Stimulated activated CD8-positive, alpha-beta memory T cell treated with anti-CD3 and anti-CD28 coated beads, Interleukin-2, amount 100 ng/mL, for 48 hours (primary cell): ENCODE measurements at regions not wholly inside any gene's neighbourhood (a gene's known extent, or its start where the extent isn't known, plus 50 kb on each side); places are given as distances from the start of the nearest gene placed in this dataset.

Experiments
- DNase-seq, 2 donors: peaks; one replicate each; pipeline ENCODE4 v3.0.0-alpha.2; 2020; ENCODE audit warnings: low read depth in 2 of 2

GRCh38 chr6:71527886-71528285 lies 239.3 kb downstream of the OGFRL1 start:
- no peak for DNase-seq

- DNase-seq: no peak
These were observed 240.4 kb downstream of the OGFRL1 start for GRCh38 chr6:71529026-71529425.

GRCh38 chr6:71529769-71530168 lies 241.2 kb downstream of the OGFRL1 start:
- DNase-seq: no peak

- DNase-seq: no peak
These were observed 242.4 kb downstream of the OGFRL1 start for GRCh38 chr6:71531006-71531405.

- no peak for DNase-seq
These were observed 243.2 kb downstream of the OGFRL1 start for GRCh38 chr6:71531841-71532240.

GRCh38 chr6:71533939-71534379 lies 245.3 kb downstream of the OGFRL1 start:
- no peak for DNase-seq

GRCh38 chr6:71534921-71535320 lies 246.3 kb downstream of the OGFRL1 start:
- no peak for DNase-seq

GRCh38 chr6:71537717-71538116 lies 249.1 kb downstream of the OGFRL1 start:
- DNase-seq: no peak

GRCh38 chr6:71544028-71544427 lies 255.4 kb downstream of the OGFRL1 start:
- no peak for DNase-seq

- no peak for DNase-seq
These were observed 256.3 kb downstream of the OGFRL1 start for GRCh38 chr6:71544906-71545305.

- DNase-seq: no peak
These were observed 257.3 kb downstream of the OGFRL1 start for GRCh38 chr6:71545905-71546304.

- DNase-seq: no peak
These were observed 263.2 kb downstream of the OGFRL1 start for GRCh38 chr6:71551798-71552197.

- DNase-seq: no peak
These were observed 267.5 kb downstream of the OGFRL1 start for GRCh38 chr6:71556141-71556540.

GRCh38 chr6:71558974-71559373 lies 270.4 kb downstream of the OGFRL1 start:
- DNase-seq: no peak

- DNase-seq: no peak
These were observed 279.0 kb downstream of the OGFRL1 start for GRCh38 chr6:71567562-71567961.

GRCh38 chr6:71577766-71578165 lies 289.2 kb downstream of the OGFRL1 start:
- no peak for DNase-seq

- DNase-seq: no peak
These were observed 291.3 kb downstream of the OGFRL1 start for GRCh38 chr6:71579902-71580301.

GRCh38 chr6:71582820-71583219 lies 294.2 kb downstream of the OGFRL1 start:
- DNase-seq: no peak

GRCh38 chr6:71584712-71585436 lies 296.3 kb downstream of the OGFRL1 start:
- DNase-seq: no peak

- no peak for DNase-seq
These were observed 296.9 kb downstream of the OGFRL1 start for GRCh38 chr6:71585472-71585871.

GRCh38 chr6:71588490-71588889 lies 297.9 kb upstream of the RIMS1 start:
- DNase-seq: no peak

- DNase-seq: no peak
These were observed 297.1 kb upstream of the RIMS1 start for GRCh38 chr6:71589254-71589653.

- DNase-seq: no peak
These were observed 293.7 kb upstream of the RIMS1 start for GRCh38 chr6:71592643-71593042.

- no peak for DNase-seq
These were observed 287.0 kb upstream of the RIMS1 start for GRCh38 chr6:71599359-71599758.
